ENCODE measurements at regions not wholly inside any gene's neighbourhood (a gene's known extent, or its start where the extent isn't known, plus 50 kb on each side); places are given as distances from the start of the nearest gene placed in this dataset.

DNA sequence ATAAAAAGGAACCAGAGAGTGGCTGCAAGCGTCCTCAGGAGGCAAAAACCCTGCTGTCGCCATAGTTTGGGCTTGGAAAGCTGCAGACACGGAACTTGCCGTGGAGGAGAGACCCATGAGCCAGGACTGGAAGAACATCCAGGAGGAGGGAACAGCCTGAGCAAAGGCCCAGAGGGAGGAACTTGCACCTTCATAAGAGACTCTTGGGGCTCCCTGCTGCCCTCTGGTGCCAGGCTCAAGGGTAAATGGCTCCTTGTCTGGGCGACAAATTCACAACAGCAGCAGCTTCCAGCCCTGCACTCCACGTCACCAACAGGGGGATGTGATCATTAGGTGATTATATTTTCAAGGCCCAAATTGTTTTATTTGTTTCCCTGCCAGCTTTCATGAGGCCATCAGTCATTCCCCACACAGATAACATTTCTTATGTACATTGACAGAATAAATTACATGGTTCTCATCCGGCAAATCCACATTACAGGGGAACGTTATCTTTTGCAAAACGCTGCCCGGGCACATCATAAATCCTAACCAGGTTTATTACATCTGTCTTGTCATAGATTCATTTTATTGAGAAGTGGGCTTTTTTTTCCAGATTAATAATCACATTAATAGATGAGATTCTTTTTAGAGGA is 143.0 kb upstream of the GRIK3 start:
- DNase-seq (ENCODE audit: low read depth, low spot score) (peak; percentile 21), FAIRE-seq (peak; percentile 54)
- Histone ChIP-seq H3K27ac (ENCODE audit: insufficient read depth, low read depth, low read length) (no peak overlapping the region), H3K4me2 (ENCODE audit: insufficient read depth, low read length) (no peak overlapping the region), H3K79me2 (ENCODE audit: control insufficient read depth, insufficient read depth, low read length) (no peaks in the 10 kb centered on the region), H3K4me3 (replicated peaks in 1 of 3; ENCODE audit: insufficient read depth in 1 of 3, low read depth in 1 of 3, low read length in 3 of 3) (no peak overlapping the region), H3K9me1 (replicated peaks; ENCODE audit: control insufficient read depth, extremely low read depth, insufficient read depth, low read length) (no peaks in the 10 kb centered on the region), H3K36me3 (ENCODE audit: control insufficient read depth in 2 of 2, extremely low read depth in 1 of 2, insufficient read depth in 2 of 2, low read length in 2 of 2) (no peaks in the 10 kb centered on the region), H3K9ac (replicated peaks; ENCODE audit: extremely low read depth, insufficient read depth, low read length) (no peak overlapping the region), H3K27me3 (ENCODE audit: control insufficient read depth in 2 of 2, insufficient read depth in 2 of 2, low read length in 2 of 2) (no peaks in the 10 kb centered on the region), H3K9me3 (replicated peaks; ENCODE audit: control insufficient read depth, insufficient read depth, low read length) (no peaks in the 10 kb centered on the region), H4K20me1 (replicated peaks; ENCODE audit: control insufficient read depth, extremely low read depth, insufficient read depth, low read length) (no peaks in the 10 kb centered on the region), H2AFZ (ENCODE audit: low read depth, low read length) (no peak overlapping the region), H3K4me1 (ENCODE audit: control insufficient read depth, extremely low read depth, insufficient read depth, low read length) (no peaks in the 10 kb centered on the region)
- BruUV-seq (replicated peaks): no TSS peak
- CTCF ChIA-PET: interaction anchor here (1.3 kb wide), 1 partner anchor 77 kb away, joined by 3 read pairs; no protein-coding TSS in a partner anchor
- dilution Hi-C loops (cut with MboI; ENCODE audit: extremely low pct_ligation_motif_present, low sequenced_read_pairs) (no loop called here), intact Hi-C loops (cut with micrococcal nuclease) (loop anchor here (1.0 to 5.0 kb wide), 2 partner anchors 474 to 600 kb away; no protein-coding TSS in a partner anchor)
- no peak for TF ChIP-seq JUN (IDR thresholded peaks at IDR 0.05; ENCODE audit: borderline replicate concordance, insufficient read depth, insufficient read length, low read depth)
- no peak for TF ChIP-seq GATA2 (IDR thresholded peaks at IDR 0.05; ENCODE audit: insufficient read depth, insufficient read length, low read depth, low read length)
- peak; percentile 27 to 35 for TF ChIP-seq CTCF (IDR thresholded peaks at IDR 0.05; ENCODE audit: extremely low read depth in 1 of 2, insufficient read depth in 1 of 2, low read depth in 1 of 2, low read length in 2 of 2)
- POLR2A ChIA-PET: no interaction called here

DNA sequence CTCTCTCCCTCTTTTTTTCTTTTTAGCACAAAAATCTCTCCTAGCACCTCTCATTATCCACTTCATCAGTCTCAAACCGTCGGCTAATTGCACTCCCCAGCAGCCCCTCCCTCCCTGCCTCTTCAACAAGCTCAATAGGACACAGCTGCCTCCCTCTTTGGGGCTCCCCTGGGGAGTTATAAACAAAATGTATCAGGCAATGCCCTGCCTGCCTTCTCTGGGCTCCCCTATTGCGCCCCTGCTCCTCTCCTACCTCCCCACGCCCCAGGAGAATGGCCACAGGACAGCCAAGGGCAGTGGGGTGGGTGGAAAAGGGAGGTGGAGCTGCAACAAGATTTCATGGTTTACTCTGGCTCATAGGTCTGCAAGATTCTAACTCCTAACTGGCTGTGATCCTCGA is 147.1 kb upstream of the GRIK3 start:
- Histone ChIP-seq H3K27me3 (ENCODE audit: control insufficient read depth in 2 of 2, insufficient read depth in 2 of 2, low read length in 2 of 2) (no peaks in the 10 kb centered on the region), H3K9me1 (replicated peaks; ENCODE audit: control insufficient read depth, extremely low read depth, insufficient read depth, low read length) (no peaks in the 10 kb centered on the region), H3K4me3 (replicated peaks in 1 of 3; ENCODE audit: insufficient read depth in 1 of 3, low read depth in 1 of 3, low read length in 3 of 3) (no peak overlapping the region), H2AFZ (ENCODE audit: low read depth, low read length) (no peak overlapping the region), H3K79me2 (ENCODE audit: control insufficient read depth, insufficient read depth, low read length) (no peaks in the 10 kb centered on the region), H3K9ac (replicated peaks; ENCODE audit: extremely low read depth, insufficient read depth, low read length) (no peak overlapping the region), H3K27ac (ENCODE audit: insufficient read depth, low read depth, low read length) (no peak overlapping the region), H3K4me2 (ENCODE audit: insufficient read depth, low read length) (no peak overlapping the region), H3K4me1 (ENCODE audit: control insufficient read depth, extremely low read depth, insufficient read depth, low read length) (no peaks in the 10 kb centered on the region), H3K9me3 (replicated peaks; ENCODE audit: control insufficient read depth, insufficient read depth, low read length) (no peaks in the 10 kb centered on the region), H3K36me3 (ENCODE audit: control insufficient read depth in 2 of 2, extremely low read depth in 1 of 2, insufficient read depth in 2 of 2, low read length in 2 of 2) (no peaks in the 10 kb centered on the region), H4K20me1 (replicated peaks; ENCODE audit: control insufficient read depth, extremely low read depth, insufficient read depth, low read length) (no peaks in the 10 kb centered on the region)
- dilution Hi-C loops (cut with MboI; ENCODE audit: extremely low pct_ligation_motif_present, low sequenced_read_pairs) (no loop called here), intact Hi-C loops (cut with micrococcal nuclease) (no loop called here)
- FAIRE-seq: no peak
- CTCF ChIA-PET: interaction anchor here (1.4 kb wide), 1 partner anchor 605 kb away, joined by 3 read pairs; no protein-coding TSS in a partner anchor
- DNase-seq (ENCODE audit: low read depth, low spot score): no peak
- BruUV-seq (replicated peaks): no TSS peak
- no peak for TF ChIP-seq POLR2A (IDR thresholded peaks at IDR 0.05; ENCODE audit: low read depth, low read length)
- POLR2A ChIA-PET: no interaction called here

Measured in endothelial cell of umbilical vein (primary cell).